ENCODE measurements at regions not wholly inside any gene's neighbourhood (a gene's known extent, or its start where the extent isn't known, plus 50 kb on each side); places are given as distances from the start of the nearest gene placed in this dataset.

GRCh38 chr2:145258903-145259579 lies 739.1 kb upstream of the ZEB2 start:
- DNase-seq, result peak; percentile 45

GRCh38 chr2:145257931-145258330 lies 738.0 kb upstream of the ZEB2 start:
- no peak for DNase-seq

GRCh38 chr2:145256551-145256950 lies 736.6 kb upstream of the ZEB2 start:
- DNase-seq, result no peak

- DNase-seq, result no peak
These were observed 734.4 kb upstream of the ZEB2 start for GRCh38 chr2:145254291-145254690.

- DNase-seq, result no peak
These were observed 733.6 kb upstream of the ZEB2 start for GRCh38 chr2:145253492-145253891.

GRCh38 chr2:145245268-145245870 lies 725.5 kb upstream of the ZEB2 start:
- no peak for DNase-seq

- DNase-seq, result no peak
These were observed 715.4 kb upstream of the ZEB2 start for GRCh38 chr2:145235312-145235711.

GRCh38 chr2:145230546-145230945 lies 710.6 kb upstream of the ZEB2 start:
- DNase-seq, result no peak

- DNase-seq, result no peak
These were observed 708.6 kb upstream of the ZEB2 start for GRCh38 chr2:145228506-145228905.

GRCh38 chr2:145226901-145227300 lies 707.0 kb upstream of the ZEB2 start:
- DNase-seq, result no peak

- peak; percentile 86 for DNase-seq
These were observed 701.6 kb upstream of the ZEB2 start for GRCh38 chr2:145221516-145221915.

- DNase-seq, result peak; percentile 89
These were observed 701.1 kb upstream of the ZEB2 start for GRCh38 chr2:145221032-145221431.

GRCh38 chr2:145220496-145220895 lies 700.6 kb upstream of the ZEB2 start:
- peak; percentile 96 for DNase-seq

GRCh38 chr2:145207884-145208283 lies 688.0 kb upstream of the ZEB2 start:
- DNase-seq, result no peak

- DNase-seq, result no peak
These were observed 686.8 kb upstream of the ZEB2 start for GRCh38 chr2:145206496-145207281.

GRCh38 chr2:145203891-145204290 lies 684.0 kb upstream of the ZEB2 start:
- no peak for DNase-seq

GRCh38 chr2:145199827-145200706 lies 680.1 kb upstream of the ZEB2 start:
- DNase-seq, result no peak

- DNase-seq, result peak; percentile 40
These were observed 679.1 kb upstream of the ZEB2 start for GRCh38 chr2:145199042-145199441.

GRCh38 chr2:145198555-145198954 lies 678.6 kb upstream of the ZEB2 start:
- DNase-seq, result no peak

- DNase-seq, result no peak
These were observed 678.0 kb upstream of the ZEB2 start for GRCh38 chr2:145197944-145198343.

GRCh38 chr2:145194673-145195072 lies 674.8 kb upstream of the ZEB2 start:
- no peak for DNase-seq

- no peak for DNase-seq
These were observed 670.2 kb upstream of the ZEB2 start for GRCh38 chr2:145190031-145190703.

Data from DMS79 treated with DMSO at 0.1 percent for 48 hours (cell line).